HEK293T (cell line): ENCODE measurements at regions not wholly inside any gene's neighbourhood (a gene's known extent, or its start where the extent isn't known, plus 50 kb on each side); places are given as distances from the start of the nearest gene placed in this dataset.

Experiments used
- CTCF ChIA-PET: fragments of 350-600 bp; formaldehyde crosslinking; extraction: SDS; loops from one replicate; lab custom pipeline; 2021; ENCODE audit warnings: antibody characterized with exemption, inconsistent platforms; lab: Yijun Ruan, JAX
- POLR2A ChIA-PET: fragments of 350-600 bp; formaldehyde crosslinking; extraction: SDS; loops from one replicate; lab custom pipeline; 2020; ENCODE audit warnings: antibody characterized with exemption, inconsistent platforms; lab: Yijun Ruan, JAX
- DNase-seq: peaks from one replicate; pipeline ENCODE4 v3.0.0; 2012; ENCODE audit warnings: mixed read lengths; ENCODE audit errors: extremely low spot score
- ARNT ChIP-seq: fragments of 450-650 bp; IDR thresholded peaks from 2 replicates; pipeline ENCODE4 v1.6.1; 2017; ENCODE audit warnings: mild to moderate bottlenecking
- BHLHE40 ChIP-seq: fragments of 450-650 bp; IDR thresholded peaks from 2 replicates; pipeline ENCODE4 v1.6.1; 2016; ENCODE audit warnings: mild to moderate bottlenecking, moderate library complexity, borderline replicate concordance
- CTBP1 ChIP-seq: fragments of 450-650 bp; IDR thresholded peaks from 2 replicates; pipeline ENCODE4 v1.6.1; 2016; ENCODE audit warnings: borderline replicate concordance
- ELF4 ChIP-seq: fragments of 450-650 bp; IDR thresholded peaks from 2 replicates; pipeline ENCODE4 v1.6.1; 2017; ENCODE audit warnings: antibody characterized with exemption
- FOXA1 ChIP-seq: fragments of 450-650 bp; IDR thresholded peaks from 2 replicates; pipeline ENCODE4 v1.6.1; 2016; ENCODE audit warnings: mild to moderate bottlenecking
- FOXK2 ChIP-seq: fragments of 450-650 bp; IDR thresholded peaks from 2 replicates; pipeline ENCODE4 v1.6.1; 2016; ENCODE audit warnings: mild to moderate bottlenecking
- FOXM1 ChIP-seq: fragments of 450-650 bp; IDR thresholded peaks from 2 replicates; pipeline ENCODE4 v1.6.1; 2017; ENCODE audit warnings: mild to moderate bottlenecking, borderline replicate concordance
- HDGF ChIP-seq: fragments of 450-650 bp; IDR thresholded peaks from 2 replicates; pipeline ENCODE4 v1.6.1; 2017; ENCODE audit warnings: antibody characterized with exemption, borderline replicate concordance
- L3MBTL2 ChIP-seq: fragments of 450-650 bp; conservative IDR thresholded peaks from 2 replicates; pipeline ENCODE4 v1.6.1; 2016; ENCODE audit warnings: mild to moderate bottlenecking
- LEF1 ChIP-seq: fragments of 450-650 bp; IDR thresholded peaks from 2 replicates; pipeline ENCODE4 v1.6.1; 2017; ENCODE audit warnings: mild to moderate bottlenecking, borderline replicate concordance
- NFRKB ChIP-seq: fragments of 450-650 bp; IDR thresholded peaks from 2 replicates; pipeline ENCODE4 v1.6.1; 2016; ENCODE audit warnings: mild to moderate bottlenecking, moderate library complexity
- PKNOX1 ChIP-seq: fragments of 450-650 bp; IDR thresholded peaks from 2 replicates; pipeline ENCODE4 v1.6.1; 2016
- SP1 ChIP-seq: fragments of 450-650 bp; IDR thresholded peaks from 2 replicates; pipeline ENCODE4 v1.6.1; 2017
- SUZ12 ChIP-seq: fragments of 450-650 bp; IDR thresholded peaks from 2 replicates; pipeline ENCODE4 v1.6.1; 2016; ENCODE audit warnings: mild to moderate bottlenecking
- TARDBP ChIP-seq: fragments of 450-650 bp; IDR thresholded peaks from 2 replicates; pipeline ENCODE4 v1.6.1; 2016
- ZNF384 ChIP-seq: fragments of 450-650 bp; IDR thresholded peaks from 2 replicates; pipeline ENCODE4 v1.6.1; 2016

GRCh38 chr10:33843379-33843778, 508.9 kb upstream of the NRP1 start:
- TF ChIP-seq LEF1 (no peak), CTBP1 (no peak), SP1 (no peak), L3MBTL2 (no peak), FOXM1 (no peak), ZNF384 (no peak), SUZ12 (no peak), HDGF (no peak), ELF4 (no peak), FOXA1 (no peak), ARNT (no peak), FOXK2 (no peak), TARDBP (no peak), BHLHE40 (no peak), PKNOX1 (no peak), NFRKB (no peak)
- ChIA-PET CTCF (no interaction called here), POLR2A (no interaction called here)
- DNase-seq = no peak

GRCh38 chr10:33841678-33842077, 507.2 kb upstream of the NRP1 start:
- CTCF ChIA-PET = no interaction called here
- no peak for TF ChIP-seq PKNOX1
- no peak for TF ChIP-seq SUZ12
- no peak for TF ChIP-seq ARNT
- no peak for TF ChIP-seq NFRKB
- no peak for TF ChIP-seq L3MBTL2
- TF ChIP-seq SP1 = no peak
- no peak for TF ChIP-seq TARDBP
- no peak for TF ChIP-seq FOXA1
- TF ChIP-seq ZNF384 = no peak
- no peak for TF ChIP-seq HDGF
- no peak for TF ChIP-seq FOXK2
- no peak for TF ChIP-seq LEF1
- no peak for TF ChIP-seq CTBP1
- POLR2A ChIA-PET = no interaction called here
- DNase-seq = no peak

GRCh38 chr10:33838731-33839130, 504.3 kb upstream of the NRP1 start:
- CTCF ChIA-PET = no interaction called here
- POLR2A ChIA-PET = no interaction called here
- DNase-seq = no peak
- TF ChIP-seq SP1 (no peak), CTBP1 (no peak), ELF4 (no peak), FOXM1 (no peak), SUZ12 (no peak), L3MBTL2 (no peak), BHLHE40 (no peak), NFRKB (no peak), FOXK2 (no peak), LEF1 (no peak), PKNOX1 (no peak), FOXA1 (no peak), ZNF384 (no peak), HDGF (no peak), ARNT (no peak), TARDBP (no peak)

GRCh38 chr10:33837736-33838135, 503.3 kb upstream of the NRP1 start:
- ChIA-PET POLR2A (no interaction called here), CTCF (no interaction called here)
- DNase-seq = no peak
- TF ChIP-seq FOXA1 (no peak), BHLHE40 (no peak), HDGF (no peak), ELF4 (no peak), ARNT (no peak), SUZ12 (no peak), TARDBP (no peak), ZNF384 (no peak), LEF1 (no peak), FOXM1 (no peak), CTBP1 (no peak), NFRKB (no peak)

- POLR2A ChIA-PET = no interaction called here
- TF ChIP-seq FOXM1 = no peak
- no peak for TF ChIP-seq LEF1
- no peak for TF ChIP-seq BHLHE40
- TF ChIP-seq SUZ12 = no peak
- no peak for TF ChIP-seq TARDBP
- no peak for TF ChIP-seq NFRKB
- TF ChIP-seq ELF4 = no peak
- TF ChIP-seq ARNT = no peak
- TF ChIP-seq HDGF = no peak
- no peak for TF ChIP-seq FOXK2
- TF ChIP-seq SP1 = no peak
- TF ChIP-seq FOXA1 = no peak
- no peak for TF ChIP-seq CTBP1
- no peak for TF ChIP-seq PKNOX1
- TF ChIP-seq ZNF384 = no peak
- TF ChIP-seq L3MBTL2 = no peak
- no peak for DNase-seq
- CTCF ChIA-PET = no interaction called here
These were observed 501.1 kb upstream of the NRP1 start for GRCh38 chr10:33835556-33835955.
